Retinal pigment epithelial cell (primary cell): ENCODE measurements at regions not wholly inside any gene's neighbourhood (a gene's known extent, or its start where the extent isn't known, plus 50 kb on each side); places are given as distances from the start of the nearest gene placed in this dataset.
"Not testable (repeated sequence)": the region's sequence is repeated elsewhere in the genome, so short reads cannot be mapped to it uniquely, and the experiment has no call there.

Experiments used
- DNase-seq: peaks from one replicate; pipeline ENCODE4 v3.0.0-alpha.2; 2010; ENCODE audit warnings: low read depth
- H3K4me3 ChIP-seq: 2 replicates; pipeline ENCODE4 v1.5.1; 2011; ENCODE audit warnings: mild to moderate bottlenecking, low read length, control low read depth, moderate library complexity
- CTCF ChIP-seq: conservative IDR thresholded peaks from 2 replicates; pipeline ENCODE4 v1.5.1; 2011; ENCODE audit warnings: low read depth, low read length, control low read depth, inconsistent platforms

GRCh38 chr10:84589526-84590205 is 261.3 kb downstream of the CCSER2 start:
- no peak for TF ChIP-seq CTCF
- DNase-seq: no peak

GRCh38 chr10:84590327-84591193 is 262.2 kb downstream of the CCSER2 start:
- H3K4me3 ChIP-seq: no peak overlapping the region
- TF ChIP-seq CTCF: no peak
- DNase-seq: no peak

More at GRCh38 chr10:84589526-84590205, 261.3 kb downstream of the CCSER2 start:
- no peak overlapping the region for H3K4me3 ChIP-seq

GRCh38 chr10:84593506-84593905 is 265.1 kb downstream of the CCSER2 start:
- DNase-seq: no peak
- no peak for TF ChIP-seq CTCF
- H3K4me3 ChIP-seq: no peak overlapping the region

- no peak for TF ChIP-seq CTCF
- H3K4me3 ChIP-seq: no peak overlapping the region
- no peak for DNase-seq
These were observed 268.2 kb downstream of the CCSER2 start for GRCh38 chr10:84596585-84596984.

GRCh38 chr10:84599254-84599653 is 270.9 kb downstream of the CCSER2 start:
- TF ChIP-seq CTCF: no peak
- no peak for DNase-seq
- H3K4me3 ChIP-seq: no peak overlapping the region

- no peak for TF ChIP-seq CTCF
- DNase-seq: no peak
These were observed 272.6 kb downstream of the CCSER2 start for GRCh38 chr10:84600947-84601346.

GRCh38 chr10:84602543-84602942 is 274.2 kb downstream of the CCSER2 start:
- DNase-seq, H3K4me3 ChIP-seq: not testable (repeated sequence)

More at GRCh38 chr10:84600947-84601346, 272.6 kb downstream of the CCSER2 start:
- no peak overlapping the region for H3K4me3 ChIP-seq
